SHP77 treated with DMSO at 0.1 percent for 48 hours (cell line): ENCODE measurements at regions not wholly inside any gene's neighbourhood (a gene's known extent, or its start where the extent isn't known, plus 50 kb on each side); places are given as distances from the start of the nearest gene placed in this dataset.

Source experiments
- DNase-seq: peaks from one replicate; lab custom pipeline; 2025; lab: John Stamatoyannopoulos, UW

DNA sequence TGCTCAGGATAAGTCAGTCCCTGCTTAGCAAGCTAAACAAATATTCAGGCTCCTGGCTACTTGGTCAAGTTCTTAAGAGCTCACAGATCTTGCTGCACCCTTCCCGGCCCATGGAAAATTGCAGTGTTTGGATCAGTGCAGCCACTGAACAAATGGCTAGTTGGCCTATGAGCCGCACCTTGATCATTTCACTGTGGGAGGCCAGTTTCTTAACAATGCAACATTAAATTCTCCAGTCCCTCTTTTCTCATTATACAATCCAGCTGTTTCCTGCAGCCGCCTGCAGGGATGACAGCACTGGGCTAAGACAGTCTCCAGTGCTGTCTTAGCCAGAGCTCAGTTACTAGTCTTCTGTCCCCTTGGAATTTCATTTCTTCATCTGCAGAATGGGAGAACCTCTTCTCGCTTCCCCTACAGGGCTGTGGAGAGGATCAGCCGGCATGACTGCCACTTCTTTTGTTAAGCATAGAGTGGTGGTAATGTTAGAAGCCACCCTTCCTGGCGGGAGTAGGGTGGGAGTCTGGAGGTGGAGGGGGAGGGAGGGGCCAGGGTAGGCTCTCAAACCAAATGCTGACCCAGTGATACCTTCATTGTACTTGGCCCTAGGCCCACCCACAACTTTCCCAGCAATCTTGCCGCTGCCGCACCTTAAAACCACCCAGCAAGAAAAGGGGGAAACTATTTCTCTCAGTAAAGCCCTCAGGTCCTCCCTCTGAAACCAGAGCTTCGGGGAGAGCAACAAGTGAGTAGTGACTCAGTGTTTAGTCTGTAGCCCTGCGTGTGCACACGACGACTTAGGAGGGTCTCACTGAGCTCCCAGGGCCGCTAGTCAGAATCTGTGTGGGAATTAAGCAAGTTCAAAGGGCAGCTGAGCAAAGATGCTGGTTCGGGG, 145.7 kb downstream of the NUAK1 start:
- DNase-seq = no peak

DNA sequence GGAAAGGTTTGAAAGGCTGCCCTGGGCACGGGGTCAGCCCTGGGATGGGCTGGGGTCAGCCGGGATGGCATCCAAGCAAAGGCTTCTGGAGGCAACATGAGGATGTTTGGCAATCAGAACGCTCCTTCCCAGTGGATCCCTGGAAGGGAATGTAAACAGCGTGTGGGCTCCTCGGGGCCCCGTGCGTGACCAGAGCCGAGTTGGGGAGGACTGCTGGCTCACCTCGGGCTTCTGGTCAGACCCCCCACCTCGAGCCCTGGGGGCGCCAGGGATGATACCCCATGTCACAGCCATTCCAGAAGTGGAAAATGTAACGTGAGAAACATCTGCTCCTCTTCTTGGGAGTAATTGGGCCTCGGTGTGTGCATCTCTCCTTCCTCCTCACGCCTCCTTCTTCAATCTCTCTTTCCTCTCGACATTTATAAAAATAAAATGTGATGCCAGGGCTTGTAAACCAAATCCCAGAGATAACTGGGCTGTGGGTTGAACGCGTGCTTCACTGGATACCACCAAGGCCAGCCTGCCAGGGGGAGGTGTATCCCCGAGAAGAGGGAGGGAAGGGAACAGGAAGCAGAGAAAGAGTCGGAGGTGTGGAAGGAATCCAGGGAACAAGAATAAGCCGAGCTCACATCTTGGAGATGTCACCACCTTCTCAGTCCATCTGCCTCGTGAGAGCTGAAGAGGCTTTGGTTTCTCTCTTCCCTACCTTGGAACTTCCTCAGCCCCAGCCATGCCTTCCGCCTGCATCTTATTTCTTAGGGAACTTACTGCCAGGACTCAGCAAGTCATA, 144.8 kb downstream of the NUAK1 start:
- no peak for DNase-seq

DNA sequence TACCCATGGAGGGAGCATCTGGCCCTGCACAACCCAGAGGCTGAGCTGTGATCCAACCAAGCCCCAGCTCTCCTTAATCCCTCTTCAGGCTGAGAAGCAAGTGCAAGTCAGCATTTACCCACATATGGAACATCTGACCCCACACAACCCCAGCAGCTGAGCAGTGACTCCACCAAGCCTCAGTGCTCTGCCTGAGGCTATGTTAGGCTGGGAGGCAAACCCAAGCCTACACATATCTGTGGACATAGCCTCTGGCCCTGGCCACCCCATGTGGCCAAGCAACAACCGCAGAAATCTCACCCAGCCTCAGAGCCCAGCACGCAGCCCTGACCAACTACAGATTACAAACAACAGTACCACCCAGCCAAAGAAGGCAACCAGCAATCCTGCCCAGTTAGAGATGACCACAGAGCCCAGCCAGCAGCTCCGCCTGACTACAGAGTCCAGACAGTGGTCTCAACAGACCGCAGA, 142.8 kb downstream of the NUAK1 start:
- DNase-seq = no peak

DNA sequence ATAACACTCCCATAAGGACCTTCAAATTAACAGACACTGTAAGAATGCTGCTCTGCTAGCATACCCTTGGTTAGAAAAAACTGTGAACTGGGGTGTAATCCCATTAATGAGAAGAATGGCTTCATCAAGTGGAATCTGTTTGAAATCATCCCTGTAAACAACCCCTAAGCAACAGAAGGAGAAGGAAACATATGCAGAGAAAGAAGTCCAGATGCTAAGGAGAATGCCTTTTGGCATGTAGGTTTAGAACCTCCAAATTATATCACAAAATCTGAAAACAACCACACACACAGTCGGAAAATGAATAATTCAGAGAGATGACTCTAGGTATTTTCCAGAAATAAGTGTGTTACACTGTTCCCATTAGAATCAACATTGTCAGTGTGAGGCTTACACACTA, 140.2 kb downstream of the NUAK1 start:
- DNase-seq = no peak

DNA sequence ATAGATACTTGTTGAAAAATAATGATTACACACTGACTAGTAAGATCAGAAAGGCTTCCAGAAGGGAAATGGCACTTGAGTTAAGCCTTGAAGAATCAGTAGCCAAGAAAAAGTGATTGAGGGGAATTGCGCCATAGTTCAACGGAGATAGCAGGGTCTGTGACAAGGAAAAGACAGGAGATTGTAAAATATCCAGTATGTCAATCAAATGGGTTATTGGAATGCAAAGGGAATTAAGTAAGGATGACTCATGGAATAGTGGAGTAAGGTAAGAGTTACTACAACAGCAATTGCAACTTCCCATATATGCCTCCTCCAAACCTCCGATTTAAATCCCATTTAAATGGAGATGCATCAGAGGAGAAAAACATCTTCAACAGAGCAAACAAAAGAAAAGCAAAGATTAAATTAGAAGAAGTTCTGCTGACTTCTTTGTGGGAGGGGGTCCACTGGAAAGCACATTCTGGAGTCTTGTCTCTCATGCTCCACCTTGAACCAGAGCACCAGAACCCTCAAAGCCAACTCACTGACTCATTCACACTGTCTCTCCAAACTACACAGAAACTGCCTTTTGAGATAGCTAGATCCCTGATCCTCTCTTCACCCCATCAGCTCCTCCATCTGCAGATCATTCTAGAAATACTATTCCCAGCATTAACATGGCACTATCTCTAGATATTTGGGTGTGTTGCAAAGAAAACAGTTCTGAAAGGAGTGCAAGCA, 138.2 kb downstream of the NUAK1 start:
- no peak for DNase-seq

DNA sequence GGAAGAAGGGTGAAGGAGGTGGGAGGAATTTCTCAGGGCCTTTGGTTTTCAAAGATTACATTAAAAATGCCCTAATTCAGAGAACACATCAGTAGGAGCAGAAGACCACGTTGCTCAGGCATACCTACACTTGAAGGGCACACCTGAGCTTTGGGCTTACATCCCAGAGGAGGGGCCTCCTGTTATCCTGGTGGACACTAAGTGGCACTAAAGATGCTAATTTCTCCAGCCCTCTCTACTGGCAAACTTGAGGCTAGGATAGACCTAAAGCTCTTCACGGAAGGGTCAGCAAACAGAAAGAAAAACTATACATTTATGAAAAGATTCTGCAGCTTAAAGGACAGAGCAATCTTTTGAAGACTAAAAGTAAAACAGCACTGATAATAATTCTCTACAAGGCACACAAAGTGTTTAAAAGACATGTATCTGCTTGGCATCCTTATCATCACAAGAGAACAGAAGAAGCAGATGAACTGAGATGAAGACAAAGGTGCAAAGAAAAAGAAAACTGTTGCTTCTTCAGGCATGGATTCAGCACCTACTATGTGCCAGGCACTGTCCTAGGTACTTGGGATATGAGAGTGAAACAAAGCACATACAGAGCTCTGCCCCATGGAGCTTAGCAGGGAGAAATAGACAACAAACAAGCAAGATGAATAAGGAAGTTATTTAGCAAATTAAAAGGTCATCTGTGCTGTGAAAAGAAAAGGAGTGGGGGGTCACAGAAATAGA, 137.5 kb downstream of the NUAK1 start:
- DNase-seq = no peak

DNA sequence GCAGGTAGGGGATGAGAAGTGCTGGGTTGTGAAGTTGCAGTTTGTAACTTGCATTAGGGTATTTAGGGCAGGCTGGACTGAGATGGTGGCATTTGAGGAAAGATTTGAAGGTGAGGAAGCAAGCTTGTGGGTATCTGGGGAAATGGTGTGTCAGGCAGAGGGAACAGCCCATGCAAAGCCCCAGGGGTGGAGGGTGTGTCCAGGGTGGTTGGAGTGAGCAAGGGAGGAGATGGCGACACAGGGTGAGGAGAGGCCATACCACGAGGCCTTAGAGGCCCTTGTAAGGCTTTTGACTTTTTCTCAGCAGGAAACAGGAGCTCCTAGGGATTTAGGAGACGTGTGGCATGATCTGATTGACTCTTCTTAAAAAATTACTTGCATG, 136.9 kb downstream of the NUAK1 start:
- no peak for DNase-seq

DNA sequence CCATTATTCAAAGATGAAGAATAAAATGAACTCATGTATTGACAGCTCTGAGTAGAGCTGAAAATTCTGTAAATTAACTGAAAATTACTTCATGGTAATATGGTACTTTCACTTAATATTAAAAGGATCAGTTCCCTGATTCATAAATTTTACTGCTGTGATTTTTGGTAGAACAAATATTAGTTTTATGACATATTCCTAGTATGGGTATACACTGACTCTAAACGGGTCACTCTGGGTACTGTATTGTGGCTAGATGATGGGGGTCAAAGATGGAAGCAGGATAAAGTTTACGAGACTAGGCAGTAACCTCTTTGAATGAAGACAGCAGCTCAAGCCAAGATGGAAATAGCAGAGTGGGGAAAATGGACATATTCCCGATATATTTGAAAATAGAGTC, 135.5 kb downstream of the NUAK1 start:
- no peak for DNase-seq

DNA sequence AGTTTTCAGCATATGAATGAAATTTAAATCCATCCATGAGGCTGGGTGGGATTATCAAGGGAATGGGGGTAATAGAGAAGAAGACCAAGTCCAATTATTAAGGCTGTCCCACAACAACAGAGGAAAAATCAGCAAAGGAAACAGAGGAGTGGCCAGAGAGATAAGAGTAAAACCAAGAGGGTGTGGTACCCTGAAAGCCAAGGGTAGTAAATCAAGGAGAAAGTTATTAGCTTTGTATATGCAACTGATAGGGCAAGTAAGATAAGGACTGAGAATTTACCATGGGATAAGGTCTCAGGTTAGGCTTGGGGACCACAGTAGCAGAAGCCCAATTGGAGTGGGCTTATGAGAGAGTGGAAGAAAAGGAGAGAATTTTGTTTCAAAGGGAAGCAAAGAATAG, 134.5 kb downstream of the NUAK1 start:
- DNase-seq = no peak

DNA sequence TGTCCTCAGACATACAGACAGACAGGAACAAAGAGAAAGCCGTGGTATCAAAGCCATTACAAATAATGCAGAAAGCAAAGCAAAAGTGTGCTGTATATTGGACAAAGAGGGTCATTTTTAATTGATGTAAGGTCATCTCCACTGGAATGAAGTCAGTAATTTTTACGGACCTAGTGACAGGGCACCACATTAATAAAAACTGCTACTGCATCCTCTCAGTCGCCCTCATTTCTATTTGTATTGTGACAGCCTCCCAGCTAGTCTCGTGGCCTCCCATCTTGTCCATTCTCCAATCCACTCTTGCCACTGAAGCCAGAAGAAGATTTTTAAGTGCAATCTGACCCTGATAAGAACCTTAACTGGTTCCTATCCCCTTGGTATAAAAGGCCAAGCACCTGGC, 132.4 kb downstream of the NUAK1 start:
- no peak for DNase-seq

DNA sequence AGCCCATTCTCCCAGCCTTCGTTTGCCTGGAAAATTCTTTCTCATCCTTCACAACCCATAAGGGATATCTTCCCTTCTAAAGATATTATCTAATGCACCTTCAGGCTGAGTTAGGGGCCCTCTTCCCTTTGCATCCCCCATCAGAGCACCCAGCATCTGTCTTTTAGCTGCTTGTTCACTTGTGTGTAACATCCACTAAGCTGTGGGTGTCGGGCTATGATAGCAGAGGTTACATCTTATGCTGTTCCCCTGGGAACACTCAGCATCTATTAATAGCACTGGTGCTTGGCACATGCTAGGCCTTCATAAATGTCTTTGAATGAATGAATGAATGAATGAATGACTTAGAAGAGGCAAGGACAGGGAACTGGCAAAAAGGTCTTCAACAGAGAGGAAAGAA, 131.8 kb downstream of the NUAK1 start:
- DNase-seq = no peak

DNA sequence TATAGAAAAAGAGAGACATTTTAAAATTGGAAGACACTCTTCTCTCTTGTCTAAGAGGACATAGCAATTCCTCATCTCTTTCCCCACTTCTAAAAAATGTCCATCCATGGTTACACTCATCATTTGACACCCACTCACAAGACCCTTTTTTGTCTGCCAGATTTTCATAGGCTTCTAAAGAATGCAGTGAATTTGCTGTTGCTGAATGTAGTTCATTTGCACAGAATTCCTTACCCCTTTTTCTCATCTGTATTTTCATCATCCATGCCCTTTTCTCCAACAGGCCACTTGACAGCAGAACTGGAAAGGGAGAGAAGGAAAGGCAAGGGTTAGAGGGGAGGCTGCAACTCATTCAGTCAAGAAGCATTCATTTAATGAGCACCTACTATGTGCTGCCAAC, 128.0 kb downstream of the NUAK1 start:
- no peak for DNase-seq
